ENCODE measurements at regions not wholly inside any gene's neighbourhood (a gene's known extent, or its start where the extent isn't known, plus 50 kb on each side); places are given as distances from the start of the nearest gene placed in this dataset.

DNA sequence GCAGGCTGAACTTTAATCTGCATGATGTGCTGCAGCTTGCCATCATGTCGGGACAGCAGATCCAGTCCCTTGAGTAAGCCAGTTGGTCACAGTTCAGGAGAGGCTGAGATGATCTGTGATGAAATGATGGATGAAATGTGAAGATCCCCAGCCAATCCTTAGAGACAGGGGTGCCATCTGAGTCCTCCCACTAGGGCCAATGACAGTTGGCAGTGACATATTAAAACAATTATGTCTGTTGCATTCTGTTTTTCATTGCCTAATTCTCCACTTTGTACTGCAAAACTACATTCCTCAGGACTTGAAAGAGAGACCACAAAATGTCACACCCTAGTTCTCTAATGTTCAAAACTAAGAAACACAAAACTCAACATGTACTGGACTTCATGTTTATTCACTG is 66.3 kb upstream of the CAV2 start:
- Histone ChIP-seq H3K27me3 (replicated peaks) (no peaks in the 10 kb centered on the region), H3K36me3 (replicated peaks) (no peaks in the 10 kb centered on the region), H3K4me3 (ENCODE audit: low read depth, low read length) (no peak overlapping the region), H3K27ac (no peak overlapping the region)
- TF ChIP-seq, protein P1, sequence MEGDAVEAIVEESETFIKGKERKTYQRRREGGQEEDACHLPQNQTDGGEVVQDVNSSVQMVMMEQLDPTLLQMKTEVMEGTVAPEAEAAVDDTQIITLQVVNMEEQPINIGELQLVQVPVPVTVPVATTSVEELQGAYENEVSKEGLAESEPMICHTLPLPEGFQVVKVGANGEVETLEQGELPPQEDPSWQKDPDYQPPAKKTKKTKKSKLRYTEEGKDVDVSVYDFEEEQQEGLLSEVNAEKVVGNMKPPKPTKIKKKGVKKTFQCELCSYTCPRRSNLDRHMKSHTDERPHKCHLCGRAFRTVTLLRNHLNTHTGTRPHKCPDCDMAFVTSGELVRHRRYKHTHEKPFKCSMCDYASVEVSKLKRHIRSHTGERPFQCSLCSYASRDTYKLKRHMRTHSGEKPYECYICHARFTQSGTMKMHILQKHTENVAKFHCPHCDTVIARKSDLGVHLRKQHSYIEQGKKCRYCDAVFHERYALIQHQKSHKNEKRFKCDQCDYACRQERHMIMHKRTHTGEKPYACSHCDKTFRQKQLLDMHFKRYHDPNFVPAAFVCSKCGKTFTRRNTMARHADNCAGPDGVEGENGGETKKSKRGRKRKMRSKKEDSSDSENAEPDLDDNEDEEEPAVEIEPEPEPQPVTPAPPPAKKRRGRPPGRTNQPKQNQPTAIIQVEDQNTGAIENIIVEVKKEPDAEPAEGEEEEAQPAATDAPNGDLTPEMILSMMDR (IDR thresholded peaks at IDR 0.05; ENCODE audit: low read depth, low read length, missing control alignments) = no peak
- in situ Hi-C loops (cut with HindIII; ENCODE audit: low pct_ligation_motif_present, low sequenced_read_pairs) = no loop called here
- DNase-seq = no peak

DNA sequence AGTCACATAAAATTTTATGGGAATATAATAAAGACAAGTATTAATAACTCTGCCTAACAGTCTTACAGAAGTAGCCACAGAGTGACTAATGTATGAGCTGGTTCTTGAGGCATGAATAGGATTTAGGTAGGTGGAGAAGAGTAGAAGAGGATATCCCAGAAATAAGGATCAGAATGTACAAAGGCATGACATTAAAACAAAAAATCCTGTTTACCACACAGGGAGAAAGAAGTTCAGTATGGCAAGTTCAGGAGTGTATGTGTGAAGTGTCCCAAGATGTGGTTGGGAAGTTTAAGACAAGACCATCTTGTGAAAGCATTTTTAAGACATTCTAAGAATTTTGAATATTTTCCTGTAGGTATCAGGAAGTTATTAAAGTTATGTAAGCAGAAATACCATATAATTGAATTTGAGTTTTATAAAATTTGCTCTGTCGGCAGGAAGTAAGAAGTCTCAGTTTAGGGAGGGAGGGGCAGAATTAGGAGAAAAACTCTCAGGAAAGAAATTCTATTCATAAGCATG is 64.7 kb upstream of the CAV2 start:
- peak; percentile 65 for DNase-seq
- H3K27ac ChIP-seq = peak overlapping the region; percentile 41
- in situ Hi-C loops (cut with HindIII; ENCODE audit: low pct_ligation_motif_present, low sequenced_read_pairs) = no loop called here

DNA sequence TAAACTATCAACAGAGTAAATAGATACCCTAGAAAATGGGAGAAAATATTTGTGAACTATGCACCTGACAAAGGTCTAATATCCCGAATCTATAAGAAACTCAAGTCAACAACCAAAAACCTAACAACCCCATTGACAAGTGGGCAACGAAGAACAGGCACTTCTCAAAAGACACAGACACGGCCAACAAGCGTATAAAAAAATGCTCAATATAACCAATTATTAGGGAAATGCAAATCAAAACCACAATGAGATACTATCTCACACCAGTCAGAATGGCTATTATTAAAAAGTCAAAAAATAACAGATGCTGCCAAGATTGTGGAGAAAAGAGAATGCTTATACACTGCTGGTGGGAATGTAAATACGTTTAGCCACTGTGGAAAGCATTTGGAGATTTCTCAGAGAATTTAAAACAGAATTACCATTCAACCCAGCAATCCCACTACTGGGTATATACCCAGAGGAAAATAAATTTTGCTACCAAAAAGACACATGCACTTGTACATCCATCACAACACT is 63.2 kb upstream of the CAV2 start:
- no peak overlapping the region for H3K27ac ChIP-seq
- no peaks in the 10 kb centered on the region for H3K27me3 ChIP-seq (replicated peaks)
- H3K4me3 ChIP-seq (ENCODE audit: low read depth, low read length) = no peak overlapping the region
- no peaks in the 10 kb centered on the region for H3K36me3 ChIP-seq (replicated peaks)
- DNase-seq = no peak
- TF ChIP-seq, protein P1 (IDR thresholded peaks at IDR 0.05; ENCODE audit: low read depth, low read length, missing control alignments) = no peak
- in situ Hi-C loops (cut with HindIII; ENCODE audit: low pct_ligation_motif_present, low sequenced_read_pairs) = no loop called here

More for the DNA sequence above, 64.7 kb upstream of the CAV2 start:
- Histone ChIP-seq H3K36me3 (replicated peaks) (no peaks in the 10 kb centered on the region), H3K27me3 (replicated peaks) (no peaks in the 10 kb centered on the region), H3K4me3 (ENCODE audit: low read depth, low read length) (no peak overlapping the region)
- TF ChIP-seq, protein P1 (IDR thresholded peaks at IDR 0.05; ENCODE audit: low read depth, low read length, missing control alignments) = no peak

DNA sequence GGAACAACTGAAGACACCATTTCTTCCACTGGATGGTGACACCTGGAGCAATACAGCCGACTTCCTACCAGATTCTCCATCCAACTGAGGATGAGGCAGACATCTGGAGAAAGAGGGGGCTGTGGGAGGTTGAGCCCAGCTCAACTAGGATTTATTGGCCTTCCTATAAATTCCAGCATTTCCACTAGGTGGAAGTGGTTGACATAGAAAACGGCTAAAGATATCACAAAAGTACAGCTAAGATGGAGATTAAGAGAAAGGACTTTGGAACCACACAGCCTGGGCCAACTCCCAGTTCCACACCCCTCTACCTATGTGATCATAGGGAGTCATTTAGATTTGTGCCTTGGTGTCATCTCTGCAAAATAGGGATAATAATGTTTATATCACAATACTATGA is 61.3 kb upstream of the CAV2 start:
- H3K27me3 ChIP-seq (replicated peaks) = no peaks in the 10 kb centered on the region
- no peak for DNase-seq
- TF ChIP-seq, protein P1 (IDR thresholded peaks at IDR 0.05; ENCODE audit: low read depth, low read length, missing control alignments) = peak; percentile 37
- H3K4me3 ChIP-seq (ENCODE audit: low read depth, low read length) = no peak overlapping the region
- no peak overlapping the region for H3K27ac ChIP-seq
- H3K36me3 ChIP-seq (replicated peaks) = no peaks in the 10 kb centered on the region
- in situ Hi-C loops (cut with HindIII; ENCODE audit: low pct_ligation_motif_present, low sequenced_read_pairs) = no loop called here

DNA sequence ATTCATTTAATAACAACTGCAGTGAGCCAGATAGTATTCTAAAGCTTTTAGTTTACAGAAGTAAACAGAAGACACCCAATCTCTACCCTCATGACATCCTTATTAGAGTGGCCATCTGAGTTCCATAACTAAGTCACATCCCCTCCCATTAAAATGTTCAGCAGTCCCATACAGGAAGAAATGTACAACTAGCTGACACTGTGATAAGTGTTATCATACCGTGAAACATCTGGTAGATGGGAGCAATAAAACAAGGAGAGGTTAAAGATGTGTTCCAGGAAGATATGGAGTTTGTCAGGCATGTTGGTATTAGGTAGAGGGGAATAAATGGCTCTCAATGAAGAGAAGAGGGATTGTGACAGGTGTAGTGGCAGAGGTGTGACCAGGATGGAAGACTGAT is 60.5 kb upstream of the CAV2 start:
- in situ Hi-C loops (cut with HindIII; ENCODE audit: low pct_ligation_motif_present, low sequenced_read_pairs) = no loop called here
- TF ChIP-seq, protein P1 (IDR thresholded peaks at IDR 0.05; ENCODE audit: low read depth, low read length, missing control alignments) = no peak
- Histone ChIP-seq H3K27ac (no peak overlapping the region), H3K4me3 (ENCODE audit: low read depth, low read length) (no peak overlapping the region), H3K27me3 (replicated peaks) (no peaks in the 10 kb centered on the region), H3K36me3 (replicated peaks) (no peaks in the 10 kb centered on the region)
- DNase-seq = no peak
